GM19035 (cell line): ENCODE measurements at regions not wholly inside any gene's neighbourhood (a gene's known extent, or its start where the extent isn't known, plus 50 kb on each side); places are given as distances from the start of the nearest gene placed in this dataset.

Experiments used
- ATAC-seq: cut with Tn5 transposase; IDR thresholded peaks from one replicate; pipeline ENCODE4 v1.9.1; 2021; ENCODE audit not compliant: unreplicated experiment

- no peak for ATAC-seq
Measured at GRCh38 chr6:122098201-122098678, 301.2 kb upstream of the HSF2 start.

- no peak for ATAC-seq
Measured at GRCh38 chr6:122102026-122102425, 297.4 kb upstream of the HSF2 start.

- no peak for ATAC-seq
Measured at GRCh38 chr6:122107256-122107852, 292.1 kb upstream of the HSF2 start.

- no peak for ATAC-seq
Measured at GRCh38 chr6:122109075-122109474, 290.4 kb upstream of the HSF2 start.

GRCh38 chr6:122114717-122115116 is 284.7 kb upstream of the HSF2 start:
- no peak for ATAC-seq

GRCh38 chr6:122116119-122116834 is 283.2 kb upstream of the HSF2 start:
- ATAC-seq = no peak

GRCh38 chr6:122116835-122117627 is 282.4 kb upstream of the HSF2 start:
- no peak for ATAC-seq

GRCh38 chr6:122118945-122119506 is 280.4 kb upstream of the HSF2 start:
- ATAC-seq = no peak

- no peak for ATAC-seq
Measured at GRCh38 chr6:122122202-122122601, 277.2 kb upstream of the HSF2 start.

GRCh38 chr6:122122686-122123085 is 276.8 kb upstream of the HSF2 start:
- no peak for ATAC-seq

- no peak for ATAC-seq
Measured at GRCh38 chr6:122124908-122125307, 274.5 kb upstream of the HSF2 start.

GRCh38 chr6:122126894-122127293 is 272.6 kb upstream of the HSF2 start:
- ATAC-seq = no peak

GRCh38 chr6:122128445-122128844 is 271.0 kb upstream of the HSF2 start:
- no peak for ATAC-seq

- ATAC-seq = no peak
Measured at GRCh38 chr6:122129313-122130025, 270.0 kb upstream of the HSF2 start.

GRCh38 chr6:122130026-122130348 is 269.5 kb upstream of the HSF2 start:
- ATAC-seq = no peak

GRCh38 chr6:122130518-122130917 is 268.9 kb upstream of the HSF2 start:
- ATAC-seq = no peak

- no peak for ATAC-seq
Measured at GRCh38 chr6:122136386-122136785, 263.1 kb upstream of the HSF2 start.

- no peak for ATAC-seq
Measured at GRCh38 chr6:122140031-122140430, 259.4 kb upstream of the HSF2 start.

- no peak for ATAC-seq
Measured at GRCh38 chr6:122141246-122141645, 258.2 kb upstream of the HSF2 start.

GRCh38 chr6:122143813-122144601 is 255.4 kb upstream of the HSF2 start:
- ATAC-seq = no peak
